ENCODE measurements at regions not wholly inside any gene's neighbourhood (a gene's known extent, or its start where the extent isn't known, plus 50 kb on each side); places are given as distances from the start of the nearest gene placed in this dataset.
"Not testable (repeated sequence)": the region's sequence is repeated elsewhere in the genome, so short reads cannot be mapped to it uniquely, and the experiment has no call there.

DNA sequence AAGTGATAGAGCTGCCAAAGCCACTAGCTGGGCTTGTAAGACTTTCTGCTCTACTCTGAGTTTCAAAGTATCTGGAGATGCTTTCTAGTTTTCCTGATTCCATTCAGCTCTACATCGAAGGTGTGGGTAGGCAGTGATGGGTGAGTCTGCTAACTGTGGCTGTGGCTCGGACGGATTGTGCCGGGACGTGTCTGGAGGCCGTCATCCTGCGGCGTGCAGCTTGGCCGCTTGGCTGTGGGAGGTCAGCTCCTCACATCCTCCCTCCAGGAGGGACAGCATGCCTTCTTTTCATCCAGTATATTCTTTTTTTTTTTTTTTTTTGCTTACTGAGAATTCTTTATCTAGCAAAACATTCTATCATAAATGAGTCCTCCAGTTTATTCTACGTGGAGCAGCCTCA, 77.9 kb upstream of the AADAT start:
- Histone ChIP-seq H3K4me1 (ENCODE audit: control insufficient read depth, insufficient read depth, low read length) (no peaks in the 10 kb centered on the region), H3K27ac (ENCODE audit: low read length) (no peak overlapping the region), H3K36me3 (ENCODE audit: control insufficient read depth, insufficient read depth, low read length) (no peaks in the 10 kb centered on the region), H3K4me3 (ENCODE audit: low read length) (no peak overlapping the region), H3K27me3 (ENCODE audit: control insufficient read depth, insufficient read depth, low read length) (no peaks in the 10 kb centered on the region), H3K9me3 (ENCODE audit: control insufficient read depth, insufficient read depth, low read length) (no peaks in the 10 kb centered on the region)
- H3K27me3 Mint-ChIP-seq (ENCODE audit: low read depth in 2 of 2) = no peaks in the 10 kb centered on the region
- intact Hi-C loops (cut with micrococcal nuclease) = no loop called here
- H3K4me3 Mint-ChIP-seq = no peak overlapping the region
- no peaks in the 10 kb centered on the region for H3K4me1 Mint-ChIP-seq
- TF ChIP-seq, protein P1, sequence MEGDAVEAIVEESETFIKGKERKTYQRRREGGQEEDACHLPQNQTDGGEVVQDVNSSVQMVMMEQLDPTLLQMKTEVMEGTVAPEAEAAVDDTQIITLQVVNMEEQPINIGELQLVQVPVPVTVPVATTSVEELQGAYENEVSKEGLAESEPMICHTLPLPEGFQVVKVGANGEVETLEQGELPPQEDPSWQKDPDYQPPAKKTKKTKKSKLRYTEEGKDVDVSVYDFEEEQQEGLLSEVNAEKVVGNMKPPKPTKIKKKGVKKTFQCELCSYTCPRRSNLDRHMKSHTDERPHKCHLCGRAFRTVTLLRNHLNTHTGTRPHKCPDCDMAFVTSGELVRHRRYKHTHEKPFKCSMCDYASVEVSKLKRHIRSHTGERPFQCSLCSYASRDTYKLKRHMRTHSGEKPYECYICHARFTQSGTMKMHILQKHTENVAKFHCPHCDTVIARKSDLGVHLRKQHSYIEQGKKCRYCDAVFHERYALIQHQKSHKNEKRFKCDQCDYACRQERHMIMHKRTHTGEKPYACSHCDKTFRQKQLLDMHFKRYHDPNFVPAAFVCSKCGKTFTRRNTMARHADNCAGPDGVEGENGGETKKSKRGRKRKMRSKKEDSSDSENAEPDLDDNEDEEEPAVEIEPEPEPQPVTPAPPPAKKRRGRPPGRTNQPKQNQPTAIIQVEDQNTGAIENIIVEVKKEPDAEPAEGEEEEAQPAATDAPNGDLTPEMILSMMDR (IDR thresholded peaks at IDR 0.05) = no peak
- H3K27ac Mint-ChIP-seq = no peak overlapping the region
- no peak for DNase-seq
- H3K36me3 Mint-ChIP-seq = no peaks in the 10 kb centered on the region
- H3K9me3 Mint-ChIP-seq = peaks cover 0 to 3% of the 10 kb centered on the region in 2 donors
- no peak for ATAC-seq
- WGBS (ENCODE audit: insufficient coverage) = 82% methylated on average over 9 of the region's 10 CpGs

- H3K36me3 ChIP-seq (ENCODE audit: control insufficient read depth, insufficient read depth, low read length); H3K27me3 Mint-ChIP-seq (ENCODE audit: low read depth in 2 of 2); intact Hi-C loops (cut with micrococcal nuclease); H3K27ac Mint-ChIP-seq; H3K27ac ChIP-seq (ENCODE audit: low read length); H3K27me3 ChIP-seq (ENCODE audit: control insufficient read depth, insufficient read depth, low read length); H3K36me3 Mint-ChIP-seq; H3K4me3 Mint-ChIP-seq; H3K4me3 ChIP-seq (ENCODE audit: low read length); H3K9me3 Mint-ChIP-seq; H3K4me1 Mint-ChIP-seq; H3K4me1 ChIP-seq (ENCODE audit: control insufficient read depth, insufficient read depth, low read length); H3K9me3 ChIP-seq (ENCODE audit: control insufficient read depth, insufficient read depth, low read length); DNase-seq; ATAC-seq: not testable (repeated sequence)
- 93% methylated on average over 24 of the region's 26 CpGs for WGBS (ENCODE audit: insufficient coverage)
These were observed 76.4 kb upstream of the AADAT start for GRCh38 chr4:170166193-170166592.

- Histone ChIP-seq H3K9me3 (ENCODE audit: control insufficient read depth, insufficient read depth, low read length) (no peaks in the 10 kb centered on the region), H3K27ac (ENCODE audit: low read length) (no peak overlapping the region), H3K4me3 (ENCODE audit: low read length) (no peak overlapping the region), H3K36me3 (ENCODE audit: control insufficient read depth, insufficient read depth, low read length) (no peaks in the 10 kb centered on the region), H3K4me1 (ENCODE audit: control insufficient read depth, insufficient read depth, low read length) (no peaks in the 10 kb centered on the region), H3K27me3 (ENCODE audit: control insufficient read depth, insufficient read depth, low read length) (no peaks in the 10 kb centered on the region)
- Mint-ChIP-seq H3K27ac (no peak overlapping the region), H3K4me3 (no peak overlapping the region), H3K27me3 (ENCODE audit: low read depth in 2 of 2) (no peaks in the 10 kb centered on the region), H3K4me1 (no peaks in the 10 kb centered on the region), H3K36me3 (no peaks in the 10 kb centered on the region), H3K9me3 (no peaks in the 10 kb centered on the region)
- TF ChIP-seq, protein P1 (IDR thresholded peaks at IDR 0.05) = no peak
- no peak for DNase-seq
- ATAC-seq = no peak
- intact Hi-C loops (cut with micrococcal nuclease) = no loop called here
These were observed 72.7 kb upstream of the AADAT start for GRCh38 chr4:170162416-170162815.

DNA sequence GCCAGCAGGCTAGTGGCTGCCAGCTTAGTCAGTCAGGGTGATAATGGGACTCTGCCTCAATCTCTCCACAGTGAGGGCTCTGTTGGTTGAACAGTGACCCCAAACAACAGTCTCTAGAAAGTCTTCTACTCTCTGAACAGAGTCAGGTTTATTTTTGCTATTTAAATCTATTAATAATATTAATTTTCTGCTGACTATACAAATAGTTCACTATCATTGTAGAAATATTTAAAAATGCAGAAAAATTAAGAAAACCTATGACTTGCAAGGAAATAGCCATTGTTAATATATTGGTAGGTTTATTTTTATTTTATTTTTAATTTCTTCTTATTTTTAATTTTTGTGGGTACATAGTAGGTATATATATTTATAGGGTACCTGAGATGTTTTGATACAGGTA, 67.9 kb upstream of the AADAT start:
- peaks cover 0 to 2% of the 10 kb centered on the region in 2 donors for H3K9me3 Mint-ChIP-seq

More for the DNA sequence above, 67.9 kb upstream of the AADAT start:
- Histone ChIP-seq H3K4me3 (ENCODE audit: low read length) (no peak overlapping the region), H3K36me3 (ENCODE audit: control insufficient read depth, insufficient read depth, low read length) (no peaks in the 10 kb centered on the region), H3K27me3 (ENCODE audit: control insufficient read depth, insufficient read depth, low read length) (no peaks in the 10 kb centered on the region), H3K9me3 (ENCODE audit: control insufficient read depth, insufficient read depth, low read length) (no peaks in the 10 kb centered on the region), H3K27ac (ENCODE audit: low read length) (no peak overlapping the region), H3K4me1 (ENCODE audit: control insufficient read depth, insufficient read depth, low read length) (no peaks in the 10 kb centered on the region)
- Mint-ChIP-seq H3K4me3 (no peak overlapping the region), H3K36me3 (no peaks in the 10 kb centered on the region), H3K4me1 (no peaks in the 10 kb centered on the region), H3K27me3 (ENCODE audit: low read depth in 2 of 2) (no peaks in the 10 kb centered on the region), H3K27ac (no peak overlapping the region)
- TF ChIP-seq, protein P1 (IDR thresholded peaks at IDR 0.05) = no peak
- no peak for DNase-seq
- ATAC-seq = no peak
- intact Hi-C loops (cut with micrococcal nuclease) = no loop called here
